NCI-H146 treated with DMSO at 0.1 percent for 48 hours (cell line): ENCODE measurements at regions not wholly inside any gene's neighbourhood (a gene's known extent, or its start where the extent isn't known, plus 50 kb on each side); places are given as distances from the start of the nearest gene placed in this dataset.
"Not testable (repeated sequence)": the region's sequence is repeated elsewhere in the genome, so short reads cannot be mapped to it uniquely, and the experiment has no call there.

Experiments
- DNase-seq: peaks from one replicate; lab custom pipeline; 2025; ENCODE audit not compliant: unreplicated experiment; lab: John Stamatoyannopoulos, UW

- DNase-seq = no peak
Measured at GRCh38 chr14:42550310-42550709, 943.6 kb downstream of the LRFN5 start.

DNA sequence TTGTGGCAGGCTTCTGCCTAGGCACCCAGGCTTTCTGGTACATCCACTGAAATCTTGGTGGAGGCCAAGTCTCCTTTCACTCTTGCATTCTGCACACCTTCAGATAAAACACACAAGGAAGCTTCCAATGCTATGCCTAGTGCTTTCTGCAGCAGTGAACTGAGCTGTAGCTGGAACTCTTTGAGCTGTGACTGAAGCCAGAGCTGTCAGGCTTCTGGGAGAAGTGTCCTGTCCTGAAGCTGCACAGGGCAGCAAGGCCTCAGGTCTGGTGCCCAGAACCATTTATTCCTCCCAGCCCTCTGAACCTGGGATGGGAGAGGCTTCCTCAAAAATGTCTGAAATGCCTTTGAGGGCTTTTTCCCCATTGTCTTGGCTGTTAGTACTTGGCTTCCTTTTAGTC, 941.7 kb downstream of the LRFN5 start:
- no peak for DNase-seq

DNA sequence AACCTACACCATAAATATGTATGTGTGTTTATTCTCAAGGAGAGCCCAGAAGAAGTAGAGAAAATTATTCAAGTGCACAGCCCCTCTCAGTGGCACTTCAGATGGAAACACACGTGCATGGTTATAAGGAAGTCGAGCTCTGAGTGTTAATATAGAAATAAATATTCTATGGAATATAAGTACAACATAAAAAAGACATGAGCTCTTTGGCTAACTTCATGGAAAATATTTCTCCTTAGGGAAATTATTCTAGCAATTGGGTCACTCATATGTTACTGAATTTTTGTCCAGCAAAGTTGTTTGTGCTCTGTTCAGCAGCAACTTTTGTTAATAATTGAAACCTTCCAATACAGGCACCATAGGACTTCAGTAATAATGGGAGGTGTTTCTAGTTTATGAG, 939.0 kb downstream of the LRFN5 start:
- no peak for DNase-seq

DNA sequence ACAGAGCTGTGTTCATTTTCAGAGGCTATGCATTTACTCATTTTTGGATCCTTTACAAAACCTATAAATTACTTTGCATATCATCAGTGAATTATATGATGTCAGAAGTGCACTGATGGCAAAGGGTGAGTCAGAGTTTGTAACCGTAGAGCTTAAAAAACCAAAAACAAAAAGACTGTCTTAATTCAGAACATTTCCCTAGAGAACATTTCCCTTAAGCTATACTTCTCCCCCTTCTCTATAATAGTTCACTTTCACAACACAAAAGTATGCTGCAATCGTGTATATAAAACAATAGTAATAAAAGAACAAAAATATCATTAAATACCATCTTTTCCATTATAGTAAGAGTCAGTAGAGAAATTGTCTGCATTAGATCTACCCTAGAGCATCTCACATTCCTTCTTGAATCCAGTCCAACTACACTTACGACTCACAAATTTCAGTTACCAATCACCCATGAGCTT, 934.9 kb downstream of the LRFN5 start:
- no peak for DNase-seq

DNA sequence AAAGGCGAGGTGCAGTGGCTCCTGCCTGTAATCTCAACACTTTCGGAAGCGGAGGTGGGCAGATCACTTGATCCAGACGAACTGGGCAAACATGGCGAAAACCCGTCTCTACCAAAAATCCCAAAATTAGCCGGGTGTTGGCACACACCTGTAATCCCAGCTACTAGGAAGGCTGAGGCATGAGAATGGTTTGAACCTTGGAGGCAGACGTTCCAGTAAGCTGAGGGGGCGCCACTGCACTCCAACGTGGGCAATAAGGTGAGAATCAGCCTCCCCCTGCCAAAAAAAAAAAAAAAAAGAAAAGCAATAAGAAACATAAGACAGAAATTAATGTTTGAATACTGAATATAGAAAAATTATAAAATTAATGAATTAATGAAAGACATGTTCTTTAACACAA, 928.7 kb downstream of the LRFN5 start:
- no peak for DNase-seq

- DNase-seq = no peak
Measured at GRCh38 chr14:42533476-42533875, 926.8 kb downstream of the LRFN5 start.

GRCh38 chr14:42532194-42532593, 925.5 kb downstream of the LRFN5 start:
- no peak for DNase-seq

- no peak for DNase-seq
Measured at GRCh38 chr14:42527141-42527540, 920.5 kb downstream of the LRFN5 start.

DNA sequence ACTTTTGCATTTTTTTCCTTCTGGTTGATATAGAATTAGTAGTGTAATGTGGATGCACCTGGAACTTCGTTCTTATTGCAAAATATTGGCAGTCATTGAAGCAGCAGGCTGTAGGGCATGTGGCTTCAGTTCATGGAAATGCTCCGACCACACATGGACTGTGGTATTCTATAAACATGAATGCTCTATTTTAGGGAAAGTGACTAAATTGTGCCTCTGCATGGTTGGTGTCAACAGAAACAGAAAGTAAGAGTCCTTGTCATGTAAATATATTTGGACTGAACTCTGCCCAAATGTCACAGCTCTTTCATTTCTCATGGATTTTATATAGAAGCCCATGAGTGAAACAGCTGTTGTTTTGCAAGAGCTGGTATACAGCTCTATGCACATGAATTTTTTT, 917.0 kb downstream of the LRFN5 start:
- DNase-seq = no peak

GRCh38 chr14:42517806-42518500, 911.3 kb downstream of the LRFN5 start:
- DNase-seq = no peak

DNA sequence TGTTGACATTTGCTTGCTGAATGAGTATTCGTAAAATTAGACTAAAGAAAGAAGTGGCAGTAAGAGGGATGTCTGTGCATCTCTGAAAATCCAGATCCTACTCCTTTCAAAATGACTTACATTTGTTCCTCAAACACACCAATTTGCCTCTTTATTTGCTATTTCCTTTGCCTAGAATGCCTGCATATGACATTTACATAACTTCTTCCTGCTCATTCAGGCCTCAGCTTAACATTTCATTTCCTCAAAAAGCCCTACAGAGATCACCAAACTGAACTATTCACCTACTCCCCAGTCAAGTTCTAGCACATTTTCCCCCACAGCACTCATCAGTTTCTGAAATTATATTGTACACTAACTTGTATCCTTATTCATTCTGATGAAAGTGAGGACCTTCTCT, 907.2 kb downstream of the LRFN5 start:
- no peak for DNase-seq

GRCh38 chr14:42510071-42510470, 903.4 kb downstream of the LRFN5 start:
- no peak for DNase-seq

- no peak for DNase-seq
Measured at GRCh38 chr14:42508209-42508946, 901.7 kb downstream of the LRFN5 start.

- DNase-seq = no peak
Measured at GRCh38 chr14:42504433-42504832, 897.8 kb downstream of the LRFN5 start.

DNA sequence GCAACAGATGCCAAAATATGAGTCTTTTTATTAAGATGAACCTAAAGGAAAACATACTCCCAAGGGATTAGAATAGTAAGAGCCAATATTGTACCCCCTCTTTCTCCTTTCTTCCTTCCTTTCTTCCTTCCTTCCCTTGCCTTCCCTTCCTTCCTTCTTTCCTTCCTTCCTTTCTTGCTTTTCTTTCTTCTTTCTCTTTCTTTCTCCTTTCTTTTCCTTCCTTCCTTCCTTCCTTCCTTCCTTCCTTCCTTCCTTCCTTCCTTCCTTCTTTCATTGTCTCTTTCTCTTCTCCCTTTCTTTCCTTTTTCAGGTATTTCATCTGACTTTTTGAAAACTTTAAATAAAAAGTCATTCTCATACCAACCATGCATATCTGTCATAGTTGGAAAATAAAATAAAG, 892.5 kb downstream of the LRFN5 start:
- no peak for DNase-seq

- no peak for DNase-seq
Measured at GRCh38 chr14:42490536-42490935, 883.9 kb downstream of the LRFN5 start.

- DNase-seq = no peak
Measured at GRCh38 chr14:42488965-42489364, 882.3 kb downstream of the LRFN5 start.

- DNase-seq = not testable (repeated sequence)
Measured at GRCh38 chr14:42482345-42482971, 875.8 kb downstream of the LRFN5 start.

DNA sequence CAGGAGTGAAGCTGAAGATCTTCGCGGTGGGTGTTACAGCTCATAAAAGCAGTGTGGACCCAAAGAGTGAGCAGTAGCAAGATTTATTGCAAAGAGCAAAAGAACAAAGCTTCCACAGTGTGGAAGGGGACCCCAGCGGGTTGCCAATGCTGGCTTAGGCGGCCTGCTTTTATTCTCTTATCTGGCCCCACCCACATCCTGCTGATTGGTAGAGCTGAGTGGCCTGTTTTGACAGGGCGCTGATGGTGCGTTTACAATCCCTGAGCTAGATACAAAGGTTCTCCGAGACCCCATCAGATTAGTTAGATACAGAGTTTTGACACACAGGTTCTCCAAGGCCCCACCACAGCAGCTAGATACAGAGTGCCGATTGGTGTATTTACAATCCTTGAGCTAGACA, 875.0 kb downstream of the LRFN5 start:
- DNase-seq = not testable (repeated sequence)

DNA sequence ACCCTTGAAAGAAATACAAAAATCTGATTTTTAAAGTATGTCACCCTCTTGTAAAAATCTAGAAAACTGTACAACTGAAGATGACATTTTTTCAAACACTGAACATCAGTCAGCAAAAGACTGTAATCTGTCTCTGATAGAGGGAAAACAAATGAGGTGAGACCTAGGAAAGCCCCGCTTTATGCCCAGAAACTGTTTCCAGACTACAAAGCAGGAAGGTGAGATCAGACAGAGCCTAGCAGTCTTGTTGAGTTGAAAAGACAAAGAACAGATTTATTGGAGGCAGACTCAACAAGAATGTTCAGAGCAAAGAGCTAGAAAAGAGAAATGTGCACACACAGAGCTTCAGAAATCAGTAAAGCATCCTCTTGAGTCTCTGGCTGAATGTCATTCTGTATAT, 873.6 kb downstream of the LRFN5 start:
- no peak for DNase-seq

DNA sequence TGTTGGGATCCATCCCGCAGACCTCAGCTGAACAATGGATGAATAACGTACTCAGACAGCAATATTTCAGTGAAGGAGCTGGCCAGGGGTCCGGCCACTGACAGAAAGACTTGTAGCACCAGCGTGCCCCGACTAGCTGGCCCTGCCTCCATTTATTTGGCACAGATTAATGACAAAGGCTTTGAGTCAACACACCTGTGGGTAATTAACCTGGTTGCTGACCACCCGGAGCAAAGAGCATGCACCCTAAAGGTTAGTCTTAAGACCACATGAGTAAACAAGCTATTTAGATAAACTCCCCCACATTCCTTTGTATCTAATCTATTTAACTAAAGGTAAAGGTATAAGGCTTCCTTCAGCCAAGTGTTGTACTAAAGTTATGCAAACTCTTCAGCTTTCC, 868.6 kb downstream of the LRFN5 start:
- no peak for DNase-seq

- DNase-seq = no peak
Measured at GRCh38 chr14:42470427-42470719, 863.7 kb downstream of the LRFN5 start.
